ENCODE measurements at regions not wholly inside any gene's neighbourhood (a gene's known extent, or its start where the extent isn't known, plus 50 kb on each side); places are given as distances from the start of the nearest gene placed in this dataset.

- H3K9me3 Mint-ChIP-seq, result no peaks in the 10 kb centered on the region
- H3K36me3 Mint-ChIP-seq (ENCODE audit: low read depth), result no peaks in the 10 kb centered on the region
- no peak overlapping the region for H3K4me3 Mint-ChIP-seq
- H3K27me3 Mint-ChIP-seq (ENCODE audit: low read depth), result no peaks in the 10 kb centered on the region
- no peak overlapping the region for H3K27ac Mint-ChIP-seq
- no peaks in the 10 kb centered on the region for H3K4me1 Mint-ChIP-seq
- TF ChIP-seq CTCF (IDR thresholded peaks at IDR 0.05; ENCODE audit: unreplicated experiment in 3 of 3), result no peak
These were observed 463.7 kb downstream of the KCNT2 start for GRCh38 chr1:196144588-196144987.

DNA sequence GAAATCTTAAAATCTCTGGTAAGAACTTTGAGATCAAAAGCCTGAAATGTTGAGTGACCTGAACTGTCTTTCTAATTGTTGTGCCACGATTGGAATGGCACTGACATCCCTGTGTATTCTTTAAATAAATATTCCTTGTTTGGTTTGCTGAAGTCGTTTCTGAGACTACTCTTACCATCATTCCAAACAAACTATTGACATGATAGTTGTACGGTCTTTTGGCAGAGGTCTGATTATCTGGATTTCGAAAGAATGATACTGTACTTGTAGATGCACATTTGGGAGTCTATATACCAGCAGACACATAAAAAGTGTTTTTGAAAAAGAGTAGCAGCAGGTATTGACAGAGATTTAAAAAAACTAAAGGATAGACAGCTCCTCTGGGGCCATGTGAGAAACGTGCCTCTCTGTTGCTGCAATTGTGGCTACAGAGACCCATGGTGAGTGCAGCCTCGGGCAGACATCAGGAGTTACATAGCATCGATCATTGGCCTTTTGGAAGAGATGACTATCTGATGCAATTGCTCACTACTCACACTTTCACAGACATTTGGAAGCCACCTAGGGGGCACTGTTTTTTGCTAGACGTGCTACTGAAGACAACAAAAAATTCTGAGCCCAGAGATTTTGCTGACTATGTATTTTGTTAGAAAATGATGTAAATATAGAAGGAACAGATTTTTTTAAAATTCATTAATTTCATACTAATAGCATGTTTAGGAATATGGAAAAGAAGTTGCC lies 464.5 kb downstream of the KCNT2 start:
- Mint-ChIP-seq H3K27ac (no peak overlapping the region), H3K9me3 (peaks cover 3% of the 10 kb centered on the region), H3K36me3 (ENCODE audit: low read depth) (no peaks in the 10 kb centered on the region), H3K4me3 (no peak overlapping the region), H3K4me1 (no peaks in the 10 kb centered on the region), H3K27me3 (ENCODE audit: low read depth) (no peaks in the 10 kb centered on the region)
- TF ChIP-seq CTCF (IDR thresholded peaks at IDR 0.05; ENCODE audit: unreplicated experiment in 3 of 3), result no peak

DNA sequence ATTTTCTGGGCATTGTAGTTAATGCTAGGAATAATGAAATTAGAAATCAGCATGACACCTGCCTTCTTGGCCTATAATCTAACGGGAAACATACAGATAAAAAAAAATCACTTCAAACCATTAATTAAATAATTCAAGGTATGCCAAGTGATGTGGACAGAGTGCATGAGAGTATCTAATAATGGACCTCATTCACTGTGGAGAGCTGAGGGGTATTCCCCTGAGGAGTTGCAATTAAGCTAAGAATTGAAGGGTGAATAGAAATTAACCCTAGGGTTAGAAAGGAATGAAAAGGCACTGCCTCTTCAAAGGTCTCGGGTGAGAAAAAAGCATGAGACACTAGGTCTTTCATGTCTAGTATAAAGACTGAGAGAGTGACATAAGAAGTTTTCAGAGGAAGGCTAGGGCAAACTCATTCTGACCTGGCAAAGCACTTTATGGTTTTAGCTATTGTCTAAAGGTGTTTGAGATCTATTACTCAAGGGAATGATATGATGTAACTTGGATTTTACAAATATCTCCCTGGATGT lies 466.1 kb downstream of the KCNT2 start:
- Mint-ChIP-seq H3K4me3 (no peak overlapping the region), H3K4me1 (no peaks in the 10 kb centered on the region), H3K36me3 (ENCODE audit: low read depth) (no peaks in the 10 kb centered on the region), H3K9me3 (peaks cover 3% of the 10 kb centered on the region), H3K27me3 (ENCODE audit: low read depth) (no peaks in the 10 kb centered on the region), H3K27ac (no peak overlapping the region)
- no peak for TF ChIP-seq CTCF (IDR thresholded peaks at IDR 0.05; ENCODE audit: unreplicated experiment in 3 of 3)

DNA sequence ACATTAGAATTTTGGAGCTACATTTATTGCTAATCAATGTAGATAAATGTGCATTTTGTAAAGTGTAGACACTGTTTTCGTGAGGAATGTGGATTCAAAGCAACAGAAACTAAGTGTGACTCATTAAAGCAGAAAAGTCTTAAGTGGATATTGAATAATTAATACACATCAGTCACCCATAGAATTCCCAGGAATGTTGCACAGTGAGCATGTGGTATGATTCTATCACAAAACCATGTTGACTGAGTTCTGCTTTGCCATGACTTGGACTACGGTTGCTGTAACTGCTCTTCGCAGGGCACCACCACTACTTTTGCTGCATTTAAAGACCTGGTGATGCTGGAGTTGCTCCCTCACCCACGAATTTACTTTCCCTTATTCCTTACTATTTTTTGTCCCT lies 471.8 kb downstream of the KCNT2 start:
- no peaks in the 10 kb centered on the region for H3K36me3 Mint-ChIP-seq (ENCODE audit: low read depth)
- H3K27me3 Mint-ChIP-seq (ENCODE audit: low read depth), result no peaks in the 10 kb centered on the region
- H3K9me3 Mint-ChIP-seq, result peaks cover 3% of the 10 kb centered on the region
- no peak overlapping the region for H3K27ac Mint-ChIP-seq
- TF ChIP-seq CTCF (IDR thresholded peaks at IDR 0.05; ENCODE audit: unreplicated experiment in 3 of 3), result no peak
- no peaks in the 10 kb centered on the region for H3K4me1 Mint-ChIP-seq
- H3K4me3 Mint-ChIP-seq, result no peak overlapping the region

- H3K27ac Mint-ChIP-seq, result no peak overlapping the region
- H3K4me3 Mint-ChIP-seq, result no peak overlapping the region
- H3K27me3 Mint-ChIP-seq (ENCODE audit: low read depth), result no peaks in the 10 kb centered on the region
- no peaks in the 10 kb centered on the region for H3K36me3 Mint-ChIP-seq (ENCODE audit: low read depth)
- no peak for TF ChIP-seq CTCF (IDR thresholded peaks at IDR 0.05; ENCODE audit: unreplicated experiment in 3 of 3)
- no peaks in the 10 kb centered on the region for H3K4me1 Mint-ChIP-seq
- no peaks in the 10 kb centered on the region for H3K9me3 Mint-ChIP-seq
These were observed 476.5 kb downstream of the KCNT2 start for GRCh38 chr1:196131691-196132090.

DNA sequence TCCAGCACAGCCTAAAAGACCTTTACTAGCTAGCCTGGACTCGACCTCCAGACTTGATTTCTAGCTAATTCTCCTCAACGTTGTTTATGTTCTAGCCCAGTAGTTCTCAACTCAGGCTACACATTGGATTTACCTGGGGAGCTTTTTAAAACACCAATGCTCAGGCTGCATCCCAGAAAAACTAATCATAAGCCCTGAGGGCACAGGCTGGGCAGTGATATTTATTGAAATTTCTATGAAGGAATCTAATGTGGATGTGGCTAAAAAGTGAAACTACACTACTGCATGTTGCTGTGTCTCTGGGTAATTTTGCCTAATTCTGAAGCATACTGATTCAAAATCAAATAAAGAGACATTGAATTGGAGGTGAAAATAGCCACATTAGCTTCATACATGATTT lies 479.4 kb downstream of the KCNT2 start:
- Mint-ChIP-seq H3K36me3 (ENCODE audit: low read depth) (no peaks in the 10 kb centered on the region), H3K27ac (no peak overlapping the region), H3K27me3 (ENCODE audit: low read depth) (no peaks in the 10 kb centered on the region), H3K4me3 (no peak overlapping the region), H3K9me3 (no peaks in the 10 kb centered on the region), H3K4me1 (no peaks in the 10 kb centered on the region)
- TF ChIP-seq CTCF (IDR thresholded peaks at IDR 0.05; ENCODE audit: unreplicated experiment in 3 of 3), result no peak
